CD4-positive, alpha-beta T cell (primary cell): ENCODE measurements at regions not wholly inside any gene's neighbourhood (a gene's known extent, or its start where the extent isn't known, plus 50 kb on each side); places are given as distances from the start of the nearest gene placed in this dataset.

ENCODE experiments used
- ATAC-seq: fragments of 200-7000 bp; cut with Tn5 transposase; one replicate; pipeline ENCODE4 v1.10.0; 2022; ENCODE audit warnings: mild to moderate bottlenecking; ENCODE audit not compliant: poor library complexity
- CTCF ChIA-PET: fragments of 350-600 bp; sonication (Branson Sonifier 250); formaldehyde crosslinking; loops from one replicate; lab custom pipeline; 2021; ENCODE audit warnings: antibody characterized with exemption, inconsistent platforms; lab: Charles Lee
- POLR2A ChIA-PET: fragments of 350-600 bp; sonication (Branson Sonifier 250); formaldehyde crosslinking; loops from one replicate; lab custom pipeline; 2021; ENCODE audit warnings: antibody characterized with exemption, inconsistent platforms; lab: Charles Lee
- DNase-seq, 14 experiments: peaks; one replicate each; pipeline ENCODE4 v3.0.0-alpha.2; 2013 to 2020; ENCODE audit warnings: mixed read lengths in 2 of 14
- H3K27ac ChIP-seq, 2 donors: one replicate each; pipeline versions ENCODE4 v1.5.1 to v1.7.0; 2013; ENCODE audit warnings: low read length in 2 of 2, low read depth in 1 of 2, mild to moderate bottlenecking in 1 of 2
- H3K27me3 ChIP-seq, 2 experiments: 1 replicate in 1 of 2; 2 replicates in 1 of 2; pipeline versions ENCODE4 v1.6.1 to v1.7.0; 2013; ENCODE audit warnings: low read length in 2 of 2, control low read depth in 1 of 2, mild to moderate bottlenecking in 1 of 2, moderate library complexity in 1 of 2; ENCODE audit not compliant: insufficient read depth in 2 of 2, control insufficient read depth in 1 of 2
- H3K36me3 ChIP-seq: one replicate; pipeline ENCODE4 v1.6.1; 2013; ENCODE audit warnings: low read length, control low read depth; ENCODE audit not compliant: insufficient read depth
- H3K4me1 ChIP-seq: one replicate; pipeline ENCODE4 v1.6.1; 2013; ENCODE audit warnings: low read length, control low read depth; ENCODE audit not compliant: insufficient read depth
- H3K4me3 ChIP-seq: one replicate; pipeline ENCODE4 v1.5.1; 2013; ENCODE audit warnings: mild to moderate bottlenecking, low read length, moderate library complexity
- H3K9me3 ChIP-seq, 2 experiments: 1 replicate in 1 of 2; 2 replicates in 1 of 2; pipeline versions ENCODE4 v1.6.1 to v1.7.0; 2013; ENCODE audit warnings: low read length in 2 of 2, mild to moderate bottlenecking in 2 of 2, control low read depth in 1 of 2, moderate library complexity in 1 of 2; ENCODE audit not compliant: control insufficient read depth in 1 of 2, insufficient read depth in 1 of 2
- H3K27ac Mint-ChIP-seq: one replicate; pipeline ENCODE4 v1.8.0; 2020; ENCODE audit warnings: mixed read lengths
- H3K27me3 Mint-ChIP-seq: one replicate; pipeline ENCODE4 v1.8.0; 2021; ENCODE audit warnings: mixed read lengths
- H3K36me3 Mint-ChIP-seq: one replicate; pipeline ENCODE4 v1.8.0; 2021; ENCODE audit warnings: low read depth, mixed read lengths
- H3K4me1 Mint-ChIP-seq: one replicate; pipeline ENCODE4 v1.8.0; 2021; ENCODE audit warnings: low read depth, mixed read lengths
- H3K4me3 Mint-ChIP-seq: one replicate; pipeline ENCODE4 v1.8.0; 2020; ENCODE audit warnings: mild to moderate bottlenecking, mixed read lengths
- H3K9me3 Mint-ChIP-seq: one replicate; pipeline ENCODE4 v1.8.0; 2020; ENCODE audit warnings: mixed read lengths
- intact Hi-C, 2 experiments: fragments of 100-400 bp; cut with DNase I in 1 of 2; cut with micrococcal nuclease in 1 of 2; formaldehyde crosslinking; loops; one replicate each; pipeline versions ENCODE4 v1.15.1 to v1.9.0; 2023 to 2025; cut with DNase I, micrococcal nuclease
- TF ChIP-seq, protein P1 (sequence below): fragments of 200-600 bp; IDR thresholded peaks from one replicate; pipeline ENCODE4 v1.8.0; 2022; ENCODE audit warnings: antibody characterized with exemption, mild to moderate bottlenecking

DNA sequence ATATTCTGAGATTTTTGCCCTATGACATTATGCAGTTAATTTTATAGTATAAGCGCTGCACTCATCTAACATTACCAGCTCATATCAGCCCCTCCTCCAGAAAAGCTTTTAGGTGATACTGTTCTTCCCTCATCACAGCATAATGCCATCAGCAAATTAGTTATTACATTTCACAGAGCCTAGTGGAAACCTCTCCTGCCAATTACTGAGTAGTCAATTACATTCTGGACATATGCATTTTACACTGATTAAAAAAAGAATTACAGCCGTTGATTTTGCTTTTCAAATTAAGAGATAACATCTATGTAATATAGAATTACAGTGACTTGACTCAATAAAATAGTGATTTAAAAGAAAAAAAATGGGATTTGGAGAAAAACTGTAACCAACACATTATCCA is 542.1 kb downstream of the UQCRFS1 start:
- no peak overlapping the region for H3K27ac ChIP-seq
- Mint-ChIP-seq H3K36me3 (peaks cover 7% of the 10 kb centered on the region), H3K27me3 (no peaks in the 10 kb centered on the region), H3K4me3 (no peak overlapping the region), H3K27ac (no peak overlapping the region), H3K9me3 (peaks cover 26% of the 10 kb centered on the region), H3K4me1 (no peaks in the 10 kb centered on the region)
- ATAC-seq (no peak), DNase-seq (no peak)
- TF ChIP-seq, protein P1, sequence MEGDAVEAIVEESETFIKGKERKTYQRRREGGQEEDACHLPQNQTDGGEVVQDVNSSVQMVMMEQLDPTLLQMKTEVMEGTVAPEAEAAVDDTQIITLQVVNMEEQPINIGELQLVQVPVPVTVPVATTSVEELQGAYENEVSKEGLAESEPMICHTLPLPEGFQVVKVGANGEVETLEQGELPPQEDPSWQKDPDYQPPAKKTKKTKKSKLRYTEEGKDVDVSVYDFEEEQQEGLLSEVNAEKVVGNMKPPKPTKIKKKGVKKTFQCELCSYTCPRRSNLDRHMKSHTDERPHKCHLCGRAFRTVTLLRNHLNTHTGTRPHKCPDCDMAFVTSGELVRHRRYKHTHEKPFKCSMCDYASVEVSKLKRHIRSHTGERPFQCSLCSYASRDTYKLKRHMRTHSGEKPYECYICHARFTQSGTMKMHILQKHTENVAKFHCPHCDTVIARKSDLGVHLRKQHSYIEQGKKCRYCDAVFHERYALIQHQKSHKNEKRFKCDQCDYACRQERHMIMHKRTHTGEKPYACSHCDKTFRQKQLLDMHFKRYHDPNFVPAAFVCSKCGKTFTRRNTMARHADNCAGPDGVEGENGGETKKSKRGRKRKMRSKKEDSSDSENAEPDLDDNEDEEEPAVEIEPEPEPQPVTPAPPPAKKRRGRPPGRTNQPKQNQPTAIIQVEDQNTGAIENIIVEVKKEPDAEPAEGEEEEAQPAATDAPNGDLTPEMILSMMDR = no peak
- POLR2A ChIA-PET = no interaction called here
- no peaks in the 10 kb centered on the region for H3K4me1 ChIP-seq
- H3K9me3 ChIP-seq = peaks cover 15 to 32% of the 10 kb centered on the region in 2 experiments
- no peaks in the 10 kb centered on the region for H3K27me3 ChIP-seq
- no peak overlapping the region for H3K4me3 ChIP-seq
- CTCF ChIA-PET = no interaction called here
- H3K36me3 ChIP-seq = no peaks in the 10 kb centered on the region
- intact Hi-C loops = no loop called here

DNA sequence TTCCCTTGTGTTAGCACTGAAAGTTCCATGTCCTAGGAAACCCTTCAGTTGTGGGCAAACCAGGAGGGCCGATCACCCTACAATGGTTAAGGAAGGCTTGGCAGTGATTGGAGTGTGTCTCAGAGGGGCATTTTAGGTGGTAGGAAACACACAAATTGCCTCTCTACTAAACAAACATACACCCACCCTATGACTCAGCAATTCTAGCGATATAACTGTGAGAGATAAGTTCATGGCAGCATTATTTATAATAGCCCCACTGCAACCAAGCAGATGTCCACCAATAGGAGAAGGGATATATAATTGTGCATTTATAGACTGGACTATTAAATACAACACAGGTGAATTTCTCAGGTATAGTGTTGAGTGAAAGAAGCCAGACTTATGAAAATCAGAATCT is 543.1 kb downstream of the UQCRFS1 start:
- CTCF ChIA-PET = no interaction called here
- Mint-ChIP-seq H3K9me3 (peaks cover 27% of the 10 kb centered on the region), H3K27ac (no peak overlapping the region), H3K4me1 (no peaks in the 10 kb centered on the region), H3K4me3 (no peak overlapping the region), H3K27me3 (no peaks in the 10 kb centered on the region), H3K36me3 (peaks cover 7% of the 10 kb centered on the region)
- ATAC-seq (no peak), DNase-seq (no peak)
- intact Hi-C loops = no loop called here
- Histone ChIP-seq H3K27ac (no peak overlapping the region), H3K4me1 (no peaks in the 10 kb centered on the region), H3K27me3 (no peaks in the 10 kb centered on the region), H3K4me3 (no peak overlapping the region), H3K36me3 (no peaks in the 10 kb centered on the region), H3K9me3 (peaks cover 14 to 32% of the 10 kb centered on the region in 2 experiments)
- POLR2A ChIA-PET = no interaction called here
- TF ChIP-seq, protein P1 = no peak

DNA sequence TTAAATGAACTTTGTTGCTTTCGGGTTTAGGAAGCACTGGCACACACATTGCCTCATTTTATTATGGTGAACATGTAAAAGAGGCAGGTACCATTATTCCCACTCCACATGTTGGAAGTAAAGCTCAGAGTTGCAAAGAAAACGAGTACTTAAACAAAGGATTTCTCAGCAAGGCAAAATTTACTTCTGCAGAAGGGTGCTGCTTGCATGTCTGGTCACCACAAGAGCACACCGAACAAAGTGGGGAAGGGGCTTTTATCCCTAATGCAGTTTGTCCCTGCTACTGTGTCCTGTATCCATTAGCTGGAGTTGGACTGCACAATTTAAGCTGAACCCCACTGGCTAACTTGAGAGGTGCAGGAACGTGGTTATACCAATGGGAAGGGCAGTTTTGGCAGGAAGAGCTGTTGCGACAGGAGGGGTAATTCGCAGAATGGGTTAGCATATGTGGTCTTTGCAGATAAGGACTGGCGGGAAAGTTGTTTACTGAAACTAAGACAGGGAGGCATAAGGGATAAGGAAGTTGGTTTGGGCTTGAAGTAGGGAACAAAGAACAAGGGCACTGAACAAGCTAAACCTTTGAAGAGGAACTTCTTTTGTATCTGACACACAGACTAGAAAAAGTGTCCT is 545.5 kb downstream of the UQCRFS1 start:
- Histone ChIP-seq H3K4me1 (no peaks in the 10 kb centered on the region), H3K27me3 (no peaks in the 10 kb centered on the region), H3K27ac (no peak overlapping the region), H3K9me3 (peaks cover 12 to 17% of the 10 kb centered on the region in 2 experiments), H3K4me3 (no peak overlapping the region), H3K36me3 (no peaks in the 10 kb centered on the region)
- DNase-seq = no peak
- Mint-ChIP-seq H3K9me3 (peaks cover 18% of the 10 kb centered on the region), H3K36me3 (peaks cover 7% of the 10 kb centered on the region), H3K27me3 (no peaks in the 10 kb centered on the region), H3K4me3 (no peak overlapping the region), H3K4me1 (no peaks in the 10 kb centered on the region), H3K27ac (no peak overlapping the region)
- ChIA-PET CTCF (no interaction called here), POLR2A (no interaction called here)
- TF ChIP-seq, protein P1 = no peak
- no peak for ATAC-seq
- intact Hi-C loops = no loop called here
